ENCODE measurements at regions not wholly inside any gene's neighbourhood (a gene's known extent, or its start where the extent isn't known, plus 50 kb on each side); places are given as distances from the start of the nearest gene placed in this dataset.

DNA sequence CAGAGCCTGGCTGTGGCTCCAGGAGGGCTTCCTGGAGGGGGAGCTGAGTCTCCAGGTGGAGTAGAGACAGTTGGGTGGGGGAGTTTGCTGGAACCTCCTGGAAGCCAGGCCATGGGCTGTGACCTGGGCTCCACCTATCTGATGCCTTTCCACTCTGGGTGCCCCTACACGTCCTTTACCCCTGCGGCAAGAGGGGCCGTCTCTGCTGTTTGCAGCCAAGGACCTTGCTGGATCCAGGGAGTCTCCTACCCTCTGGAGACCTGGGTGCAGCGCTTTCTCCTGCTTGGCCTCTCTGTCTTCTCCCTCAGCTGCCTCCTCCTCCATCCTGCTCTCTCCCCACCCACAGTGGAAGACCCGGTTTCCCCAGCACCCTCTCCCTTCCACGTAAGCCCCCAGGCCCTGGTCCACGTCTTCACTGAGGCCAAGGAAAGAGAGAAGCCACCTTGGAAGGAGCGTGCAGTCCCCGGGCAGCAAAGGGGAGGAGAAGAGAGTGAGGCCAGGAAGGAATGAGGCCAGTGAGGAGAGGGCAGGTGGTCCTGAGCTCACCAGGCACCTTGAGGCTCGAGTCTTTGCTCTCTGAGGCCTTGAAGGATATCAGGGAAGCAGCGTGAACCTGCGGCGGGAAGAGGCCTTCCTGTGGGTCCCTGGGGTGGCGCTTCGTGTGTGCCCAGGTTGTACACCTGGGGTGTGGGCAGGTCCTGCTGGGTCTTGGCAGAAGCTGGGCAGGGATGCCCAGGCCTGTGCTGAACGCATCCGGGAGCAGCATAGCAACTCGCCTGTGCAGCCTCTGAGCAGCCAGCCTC lies 294.3 kb upstream of the RTL1 start:
- Histone ChIP-seq H3K27me3 (ENCODE audit: insufficient read depth) (no peaks in the 10 kb centered on the region), H3K9ac (no peak overlapping the region), H2AFZ (ENCODE audit: low read depth) (no peak overlapping the region), H3K27ac (ENCODE audit: low read depth in 2 of 2, low read length in 1 of 2) (no peak overlapping the region; a peak in 1 of 4 replicates), H3K4me1 (ENCODE audit: control insufficient read depth in 1 of 2, insufficient read depth in 2 of 2, low read depth in 1 of 2, low read length in 1 of 2) (peaks cover 0 to 20% of the 10 kb centered on the region in 2 experiments; a peak in 1 of 4 replicates), H4K20me1 (ENCODE audit: insufficient read depth) (no peaks in the 10 kb centered on the region), H3K79me2 (ENCODE audit: insufficient read depth) (no peaks in the 10 kb centered on the region), H3K36me3 (replicated peaks in 1 of 2; ENCODE audit: control insufficient read depth in 1 of 2, insufficient read depth in 2 of 2, low read length in 1 of 2) (no peaks in the 10 kb centered on the region), H3F3A (replicated peaks; ENCODE audit: insufficient read depth) (no peaks in the 10 kb centered on the region), H3K4me3 (ENCODE audit: low read depth in 2 of 2, low read length in 1 of 2) (no peak overlapping the region), H3K9me2 (no peaks in the 10 kb centered on the region), H3K4me2 (no peak overlapping the region), H3K9me3 (no peaks in the 10 kb centered on the region)
- TF ChIP-seq, protein P1, sequence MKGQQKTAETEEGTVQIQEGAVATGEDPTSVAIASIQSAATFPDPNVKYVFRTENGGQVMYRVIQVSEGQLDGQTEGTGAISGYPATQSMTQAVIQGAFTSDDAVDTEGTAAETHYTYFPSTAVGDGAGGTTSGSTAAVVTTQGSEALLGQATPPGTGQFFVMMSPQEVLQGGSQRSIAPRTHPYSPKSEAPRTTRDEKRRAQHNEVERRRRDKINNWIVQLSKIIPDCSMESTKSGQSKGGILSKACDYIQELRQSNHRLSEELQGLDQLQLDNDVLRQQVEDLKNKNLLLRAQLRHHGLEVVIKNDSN (IDR thresholded peaks at IDR 0.05; ENCODE audit: borderline replicate concordance, low read depth): no peak
- TF ChIP-seq RCOR1 (IDR thresholded peaks at IDR 0.05; ENCODE audit: low read length): no peak
- CTCF ChIA-PET: interaction anchor here (0.6 kb wide), 1 partner anchor 39 kb away, joined by 3 read pairs; no protein-coding TSS in a partner anchor
- DNase-seq: peak; percentile 15
- POLR2A ChIA-PET: no interaction called here
- 63% methylated on average over 17 of the region's 18 CpGs for WGBS (ENCODE audit: low lambda C conversion rate)

DNA sequence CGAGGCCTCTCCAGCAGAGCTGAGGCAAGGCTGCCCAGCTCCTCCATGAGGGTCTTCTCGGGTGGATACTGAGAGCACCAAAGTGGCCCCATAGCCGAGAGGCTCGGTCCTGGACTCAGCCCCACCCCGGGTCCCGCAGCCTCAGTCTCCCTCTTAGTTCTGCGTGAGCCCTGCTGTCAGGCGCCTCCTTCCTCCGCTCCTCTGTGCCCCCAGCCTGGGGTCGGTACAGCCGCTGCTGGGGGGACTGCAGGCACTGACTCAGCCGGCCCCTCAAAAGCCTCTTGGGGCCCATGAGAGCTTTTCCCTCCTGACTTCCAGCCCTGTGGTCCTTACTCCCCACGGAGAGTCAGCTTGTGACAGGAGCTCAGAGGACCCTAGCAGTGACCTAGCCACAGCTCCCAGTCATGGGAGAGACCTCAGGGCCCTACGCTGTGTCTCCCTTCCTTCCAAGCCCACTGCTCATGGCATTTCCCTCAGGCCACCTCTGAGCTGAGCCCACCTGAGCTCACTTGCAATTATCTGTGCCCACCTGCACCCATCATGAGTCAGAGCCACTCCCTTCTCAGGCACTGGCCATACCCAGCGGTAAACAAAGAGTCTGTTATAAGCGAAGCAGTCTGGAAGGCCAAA lies 295.0 kb upstream of the RTL1 start:
- peaks cover 0 to 17% of the 10 kb centered on the region in 2 experiments; a peak in 1 of 4 replicates for H3K4me1 ChIP-seq (ENCODE audit: control insufficient read depth in 1 of 2, insufficient read depth in 2 of 2, low read depth in 1 of 2, low read length in 1 of 2)
- ChIA-PET CTCF (no interaction called here), POLR2A (no interaction called here)
- TF ChIP-seq POLR2AphosphoS5 (IDR thresholded peaks at IDR 0.05; ENCODE audit: low read depth, low read length): no peak
- TF ChIP-seq, protein P1 (IDR thresholded peaks at IDR 0.05; ENCODE audit: borderline replicate concordance, low read depth): no peak
- no peak for TF ChIP-seq NFIC (IDR thresholded peaks at IDR 0.05; ENCODE audit: borderline replicate concordance)
- TF ChIP-seq RCOR1 (IDR thresholded peaks at IDR 0.05; ENCODE audit: low read length): no peak
- no peak for TF ChIP-seq MXI1 (IDR thresholded peaks at IDR 0.05; ENCODE audit: low read depth, low read length)
- DNase-seq: peak; percentile 10
- H3K4me2 ChIP-seq: no peak overlapping the region
- WGBS (ENCODE audit: low lambda C conversion rate): 66% methylated on average over 9 of the region's 16 CpGs
- no peaks in the 10 kb centered on the region for H3K27me3 ChIP-seq (ENCODE audit: insufficient read depth)
- no peak overlapping the region for H3K4me3 ChIP-seq (ENCODE audit: low read depth in 2 of 2, low read length in 1 of 2)
- H2AFZ ChIP-seq (ENCODE audit: low read depth): no peak overlapping the region
- no peak overlapping the region for H3K9ac ChIP-seq
- no peaks in the 10 kb centered on the region for H3K9me2 ChIP-seq
- no peaks in the 10 kb centered on the region for H4K20me1 ChIP-seq (ENCODE audit: insufficient read depth)
- no peaks in the 10 kb centered on the region for H3K79me2 ChIP-seq (ENCODE audit: insufficient read depth)
- no peaks in the 10 kb centered on the region for H3K9me3 ChIP-seq
- no peak overlapping the region; a peak in 1 of 4 replicates for H3K27ac ChIP-seq (ENCODE audit: low read depth in 2 of 2, low read length in 1 of 2)
- no peaks in the 10 kb centered on the region for H3F3A ChIP-seq (replicated peaks; ENCODE audit: insufficient read depth)
- no peaks in the 10 kb centered on the region for H3K36me3 ChIP-seq (replicated peaks in 1 of 2; ENCODE audit: control insufficient read depth in 1 of 2, insufficient read depth in 2 of 2, low read length in 1 of 2)

Data from SK-N-SH (cell line).